Thyroid gland (tissue), 4 donors: ENCODE measurements at regions not wholly inside any gene's neighbourhood (a gene's known extent, or its start where the extent isn't known, plus 50 kb on each side); places are given as distances from the start of the nearest gene placed in this dataset.

Source experiments
- DNase-seq, 2 donors: peaks; one replicate each; pipeline ENCODE4 v3.0.0-alpha.2; 2019
- H3K27ac ChIP-seq, 3 donors: fragments of 200-600 bp; sonication (generic); 1 replicate in 2 of 3; 2 replicates in 1 of 3; pipeline ENCODE4 v1.5.1; 2016 to 2019; ENCODE audit warnings: mild to moderate bottlenecking in 1 of 3, moderate library complexity in 1 of 3
- H3K27me3 ChIP-seq: fragments of 200-600 bp; sonication (generic); one replicate; pipeline ENCODE4 v1.5.1; 2019
- H3K36me3 ChIP-seq, 2 donors: fragments of 200-600 bp; sonication (generic); one replicate each; pipeline ENCODE4 v1.5.1; 2016 to 2019
- H3K4me1 ChIP-seq, 2 donors: fragments of 200-600 bp; sonication (generic); one replicate each; pipeline ENCODE4 v1.5.1; 2017 to 2019
- H3K4me3 ChIP-seq, 3 donors: fragments of 200-600 bp; sonication (generic); replicated peaks in 1 of 3; 1 replicate in 2 of 3; 2 replicates in 1 of 3; pipeline ENCODE4 v1.5.1; 2016; ENCODE audit warnings: mild to moderate bottlenecking in 1 of 3
- H3K9me3 ChIP-seq: fragments of 200-600 bp; sonication (generic); one replicate; pipeline ENCODE4 v1.5.1; 2017
- POLR2A ChIP-seq, 2 donors: fragments of 450-650 bp; IDR thresholded peaks; one replicate each; pipeline ENCODE4 v1.6.1; 2017; ENCODE audit warnings: antibody characterized with exemption in 2 of 2, mild to moderate bottlenecking in 2 of 2, moderate library complexity in 1 of 2
- WGBS, 2 donors: methylation state at CpG; one replicate each; pipeline ENCODE4 v1.1.5; 2017; 5-methylcytosine and 5-hydroxymethylcytosine counted together
- intact Hi-C: fragments of 100-400 bp; cut with DNase I; formaldehyde crosslinking; loops from one replicate; pipeline ENCODE4 v1.15.1; 2023
- TF ChIP-seq, protein P1 (sequence below), 6 experiments: fragments of 200-600 bp in 3 of 6; fragments of 450-650 bp in 3 of 6; sonication (generic) in 3 of 6; IDR thresholded peaks; one replicate each; pipeline ENCODE4 v1.5.1; 2016 to 2019; ENCODE audit warnings: antibody characterized with exemption in 6 of 6, mild to moderate bottlenecking in 2 of 6, inconsistent platforms in 1 of 6, moderate library complexity in 1 of 6

DNA sequence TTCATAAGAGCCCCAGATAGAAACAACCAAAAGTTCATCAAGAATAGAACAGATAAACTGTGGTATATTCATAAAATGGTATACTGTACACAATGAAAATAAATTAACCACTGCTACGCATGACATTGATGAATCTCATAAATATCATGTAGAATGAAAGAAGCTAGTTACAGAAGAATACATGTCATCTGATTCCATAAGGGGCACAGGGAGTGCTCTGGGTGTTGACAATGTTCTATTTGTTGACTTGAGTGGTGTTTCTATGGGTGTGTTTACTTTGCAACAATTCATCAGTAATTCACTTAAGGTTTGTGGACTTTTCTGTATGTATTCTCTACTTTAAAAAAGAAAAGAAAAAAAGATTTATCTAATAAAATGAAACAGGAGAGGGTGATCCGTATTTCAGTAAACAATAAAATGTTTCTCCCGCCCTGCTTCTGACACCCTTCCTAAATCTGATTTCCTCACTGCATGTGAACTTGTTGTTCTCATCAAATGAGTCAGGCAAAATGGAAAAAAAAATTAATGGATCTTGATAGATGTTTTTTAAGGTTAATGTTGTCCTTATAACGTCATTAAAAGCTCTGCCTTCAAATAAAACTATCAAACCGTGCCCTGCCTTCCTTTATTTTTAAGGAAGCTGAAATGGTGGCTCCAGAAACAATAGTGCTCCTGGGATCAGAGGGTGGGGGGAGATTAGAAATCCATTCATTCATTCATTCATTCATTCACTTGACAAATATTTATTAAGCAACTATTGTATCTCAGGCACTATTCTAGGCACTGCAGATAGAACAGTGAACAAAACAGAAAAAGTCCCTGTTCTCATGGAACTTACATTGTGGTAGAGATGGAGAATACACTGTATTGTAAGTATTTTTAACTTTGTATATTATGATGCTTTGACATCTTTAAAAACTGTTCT, 77.2 kb upstream of the CD44 start:
- Histone ChIP-seq H3K36me3 (no peaks in the 10 kb centered on the region), H3K27ac (no peak overlapping the region), H3K4me1 (no peaks in the 10 kb centered on the region), H3K27me3 (no peaks in the 10 kb centered on the region), H3K9me3 (no peaks in the 10 kb centered on the region), H3K4me3 (no peak overlapping the region)
- DNase-seq, result no peak
- intact Hi-C loops, result no loop called here
- TF ChIP-seq POLR2A (IDR thresholded peaks at IDR 0.05), result no peak
- TF ChIP-seq, protein P1, sequence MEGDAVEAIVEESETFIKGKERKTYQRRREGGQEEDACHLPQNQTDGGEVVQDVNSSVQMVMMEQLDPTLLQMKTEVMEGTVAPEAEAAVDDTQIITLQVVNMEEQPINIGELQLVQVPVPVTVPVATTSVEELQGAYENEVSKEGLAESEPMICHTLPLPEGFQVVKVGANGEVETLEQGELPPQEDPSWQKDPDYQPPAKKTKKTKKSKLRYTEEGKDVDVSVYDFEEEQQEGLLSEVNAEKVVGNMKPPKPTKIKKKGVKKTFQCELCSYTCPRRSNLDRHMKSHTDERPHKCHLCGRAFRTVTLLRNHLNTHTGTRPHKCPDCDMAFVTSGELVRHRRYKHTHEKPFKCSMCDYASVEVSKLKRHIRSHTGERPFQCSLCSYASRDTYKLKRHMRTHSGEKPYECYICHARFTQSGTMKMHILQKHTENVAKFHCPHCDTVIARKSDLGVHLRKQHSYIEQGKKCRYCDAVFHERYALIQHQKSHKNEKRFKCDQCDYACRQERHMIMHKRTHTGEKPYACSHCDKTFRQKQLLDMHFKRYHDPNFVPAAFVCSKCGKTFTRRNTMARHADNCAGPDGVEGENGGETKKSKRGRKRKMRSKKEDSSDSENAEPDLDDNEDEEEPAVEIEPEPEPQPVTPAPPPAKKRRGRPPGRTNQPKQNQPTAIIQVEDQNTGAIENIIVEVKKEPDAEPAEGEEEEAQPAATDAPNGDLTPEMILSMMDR (IDR thresholded peaks at IDR 0.05), result no peak
- WGBS, 2 donors, result 82 to 92% methylated on average over 5 of the region's 5 CpGs

DNA sequence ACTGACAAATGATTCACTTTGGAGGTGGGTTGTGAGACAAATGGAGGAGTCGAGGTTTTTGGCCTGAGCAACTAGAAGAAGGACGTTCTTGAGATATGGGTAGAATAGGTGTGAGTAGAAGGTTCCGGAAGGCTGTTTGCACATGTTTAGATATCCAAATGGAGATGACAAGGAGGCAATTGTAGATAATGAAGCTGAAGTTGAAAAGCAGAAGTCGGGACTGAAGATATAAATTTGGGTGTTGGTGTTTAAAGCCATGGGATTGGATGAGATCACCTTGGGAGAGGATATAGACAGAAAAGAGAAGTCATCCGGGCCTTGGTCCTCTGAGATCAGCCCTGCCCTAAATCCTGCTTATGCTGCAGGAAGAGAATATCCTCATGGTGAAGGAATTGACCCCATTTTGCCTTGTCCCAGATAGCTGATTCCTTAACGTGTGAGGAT, 75.5 kb upstream of the CD44 start:
- TF ChIP-seq, protein P1 (IDR thresholded peaks at IDR 0.05), result no peak
- TF ChIP-seq POLR2A (IDR thresholded peaks at IDR 0.05), result no peak
- no peaks in the 10 kb centered on the region for H3K4me1 ChIP-seq
- DNase-seq, result no peak
- H3K27ac ChIP-seq, result no peak overlapping the region
- H3K36me3 ChIP-seq, result no peaks in the 10 kb centered on the region
- H3K4me3 ChIP-seq, result no peak overlapping the region
- WGBS, 2 donors, result 88 to 89% methylated on average over 6 of the region's 6 CpGs
- no peaks in the 10 kb centered on the region for H3K9me3 ChIP-seq
- intact Hi-C loops, result no loop called here
- no peaks in the 10 kb centered on the region for H3K27me3 ChIP-seq

DNA sequence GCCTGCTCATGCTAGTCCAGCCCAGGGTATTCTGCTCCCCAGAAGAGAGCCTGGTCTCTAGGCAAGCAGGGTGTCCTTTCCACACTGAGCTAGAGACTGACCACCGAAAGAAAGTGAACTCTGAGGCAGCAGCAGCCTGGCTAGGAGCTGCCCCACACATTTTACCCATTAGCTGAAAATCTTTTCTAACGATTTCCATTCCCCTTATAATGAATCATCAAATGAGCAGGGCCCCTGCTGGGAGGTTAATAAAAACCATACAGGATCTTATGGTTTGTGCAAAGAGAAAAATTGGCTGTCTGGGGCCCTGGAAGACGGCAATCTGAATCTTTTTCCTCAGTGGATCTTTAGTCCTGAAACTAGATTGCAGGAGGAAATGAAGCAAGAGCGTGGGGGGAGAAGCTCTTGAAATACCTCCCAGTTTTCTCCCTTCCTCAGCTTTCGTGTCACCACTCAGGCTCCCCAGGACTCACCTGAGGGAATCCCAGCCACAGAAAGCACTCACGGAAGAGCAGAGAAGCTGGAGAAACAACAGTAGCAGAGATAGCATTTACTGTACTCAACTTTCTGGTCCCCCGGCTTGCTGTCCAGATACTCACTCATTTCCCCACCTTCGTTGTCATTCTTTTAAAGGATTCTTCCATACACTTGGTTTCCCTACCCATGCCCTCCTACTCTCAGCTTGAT, 74.7 kb upstream of the CD44 start:
- Histone ChIP-seq H3K4me1 (no peaks in the 10 kb centered on the region), H3K9me3 (no peaks in the 10 kb centered on the region), H3K4me3 (no peak overlapping the region), H3K27me3 (no peaks in the 10 kb centered on the region), H3K36me3 (no peaks in the 10 kb centered on the region), H3K27ac (no peak overlapping the region)
- no peak for DNase-seq
- WGBS, 2 donors, result 70 to 77% methylated on average over 8 of the region's 8 CpGs
- TF ChIP-seq, protein P1 (IDR thresholded peaks at IDR 0.05), result no peak
- no peak for TF ChIP-seq POLR2A (IDR thresholded peaks at IDR 0.05)
- intact Hi-C loops, result no loop called here

DNA sequence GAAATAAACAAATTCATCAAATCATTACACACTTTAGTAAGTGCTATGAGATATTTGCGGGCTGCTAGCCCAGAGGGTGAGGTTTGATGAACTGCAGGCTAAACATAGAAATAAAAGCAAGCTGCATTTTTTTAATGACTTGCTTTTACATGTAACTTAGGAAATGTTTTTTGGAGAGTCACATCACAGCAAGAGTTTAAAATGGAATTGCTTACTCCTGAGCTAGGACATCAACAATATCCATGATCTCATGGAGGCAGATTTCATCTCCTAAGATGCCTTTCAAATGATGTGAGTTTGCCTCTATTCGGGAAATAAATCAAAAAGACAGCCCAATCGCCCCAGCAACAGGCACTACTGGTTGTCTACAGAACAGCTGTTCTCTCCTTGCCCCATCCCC, 73.4 kb upstream of the CD44 start:
- Histone ChIP-seq H3K4me3 (no peak overlapping the region), H3K27me3 (no peaks in the 10 kb centered on the region), H3K27ac (no peak overlapping the region), H3K9me3 (no peaks in the 10 kb centered on the region), H3K36me3 (no peaks in the 10 kb centered on the region), H3K4me1 (no peaks in the 10 kb centered on the region)
- TF ChIP-seq POLR2A (IDR thresholded peaks at IDR 0.05), result no peak
- TF ChIP-seq, protein P1 (IDR thresholded peaks at IDR 0.05), result no peak
- WGBS, 2 donors, result 85 to 88% methylated on average over 3 of the region's 3 CpGs
- DNase-seq, result no peak
- intact Hi-C loops, result no loop called here

DNA sequence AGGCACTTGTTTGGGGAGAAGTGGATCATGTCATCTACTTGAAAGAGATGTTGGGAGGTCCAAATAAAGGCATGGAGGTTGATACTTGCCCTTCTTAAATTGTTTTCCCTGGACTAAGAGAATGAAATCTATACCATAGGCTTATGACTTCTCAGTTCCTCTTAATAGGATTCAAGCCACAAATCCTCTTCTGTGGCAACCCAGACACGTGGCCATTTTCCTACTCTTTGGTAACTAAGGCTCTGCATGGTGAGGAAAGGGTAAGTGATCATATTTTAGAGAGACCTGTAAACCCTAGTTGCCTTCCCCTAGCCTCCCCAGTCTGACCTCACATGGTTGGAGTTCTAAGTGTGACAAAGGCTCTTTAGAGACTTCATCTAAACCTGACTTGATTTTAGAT, 72.9 kb upstream of the CD44 start:
- Histone ChIP-seq H3K4me1 (no peaks in the 10 kb centered on the region), H3K27ac (no peak overlapping the region), H3K4me3 (no peak overlapping the region), H3K9me3 (no peaks in the 10 kb centered on the region), H3K36me3 (no peaks in the 10 kb centered on the region), H3K27me3 (no peaks in the 10 kb centered on the region)
- no peak for TF ChIP-seq POLR2A (IDR thresholded peaks at IDR 0.05)
- TF ChIP-seq, protein P1 (IDR thresholded peaks at IDR 0.05), result no peak
- intact Hi-C loops, result no loop called here
- no peak for DNase-seq
- 78 to 88% methylated on average over 1 of the region's 1 CpG for WGBS, 2 donors
